T-helper 2 cell (primary cell): ENCODE measurements at regions not wholly inside any gene's neighbourhood (a gene's known extent, or its start where the extent isn't known, plus 50 kb on each side); places are given as distances from the start of the nearest gene placed in this dataset.
A peak's percentile ranks its signal among the peaks of the same experiment; 100 is the strongest.
"Not testable (repeated sequence)": the region's sequence is repeated elsewhere in the genome, so short reads cannot be mapped to it uniquely, and the experiment has no call there.

ENCODE experiments used
- DNase-seq, 5 experiments: peaks; one replicate each; pipeline versions ENCODE4 v3.0.0 to v3.0.0-alpha.2; 2012 to 2022

DNA sequence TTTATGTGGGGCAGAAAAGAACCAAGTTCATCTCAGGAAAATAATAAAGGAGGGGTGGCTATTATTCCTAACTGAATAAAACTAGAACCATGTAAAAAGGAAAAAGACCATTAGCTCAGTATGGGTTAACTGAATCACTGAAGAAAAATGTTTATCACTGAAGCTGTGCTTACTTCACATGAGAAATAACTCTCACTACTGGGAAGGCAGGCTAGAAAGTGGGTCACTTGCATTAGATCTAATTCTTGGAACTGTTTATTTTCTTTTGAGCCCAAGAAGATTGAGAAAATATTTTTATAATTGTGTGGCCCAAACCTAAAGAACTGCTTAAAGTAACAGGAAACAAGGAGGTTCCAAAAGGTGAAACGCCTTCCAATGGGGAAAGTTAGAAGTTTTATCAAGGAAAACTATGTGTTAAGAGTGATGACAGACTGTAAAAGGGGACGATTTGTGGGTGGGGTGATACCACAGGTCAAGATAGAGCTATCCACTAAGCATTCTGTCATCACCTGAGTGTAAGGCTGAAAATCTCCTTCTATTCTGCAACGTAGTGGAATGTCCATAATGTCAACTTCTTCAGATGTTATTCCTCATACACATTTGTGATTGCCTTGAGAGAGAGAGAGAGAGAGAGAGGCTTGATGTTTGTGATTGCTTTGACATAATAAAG, 1083.5 kb downstream of the PCDH7 start:
- no peak for DNase-seq

DNA sequence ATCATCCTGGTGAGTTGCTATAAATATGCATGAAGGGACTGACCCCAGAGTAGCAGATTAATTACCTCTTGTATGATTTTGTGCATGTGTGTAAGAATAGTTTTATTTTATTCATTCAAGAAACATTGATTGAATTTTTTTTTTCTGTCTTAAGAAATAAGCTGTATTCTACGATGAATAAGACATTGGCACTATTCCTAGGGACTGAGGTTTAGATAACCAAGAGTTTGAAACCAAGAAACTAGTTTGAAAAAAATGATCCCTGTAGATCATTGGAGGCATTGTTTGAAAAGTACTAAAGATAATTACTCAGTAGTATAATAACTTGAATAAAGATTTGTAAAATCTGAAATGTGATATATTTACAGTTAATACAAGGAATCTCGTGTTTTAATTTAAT, 1086.9 kb downstream of the PCDH7 start:
- no peak for DNase-seq

DNA sequence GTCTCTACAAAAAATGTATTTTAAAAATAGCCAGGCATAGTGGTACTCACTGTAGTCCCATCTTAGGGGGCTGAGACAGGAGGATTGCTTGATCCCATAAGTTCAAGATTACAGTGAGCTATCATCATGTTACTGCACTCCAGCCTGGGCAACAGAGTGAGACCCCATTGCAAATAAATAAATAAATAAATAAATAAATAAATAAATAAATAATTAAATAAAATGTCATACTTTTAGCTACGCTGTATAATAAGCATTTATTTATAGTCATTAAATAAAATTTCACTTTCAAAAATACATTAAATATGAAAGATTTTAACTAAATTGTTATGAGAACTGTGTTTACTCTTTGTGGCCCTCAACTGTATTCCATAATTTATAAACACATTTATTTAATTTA, 1124.2 kb downstream of the PCDH7 start:
- DNase-seq, result no peak

GRCh38 chr4:31851946-31852345, 1131.8 kb downstream of the PCDH7 start:
- DNase-seq, result no peak

DNA sequence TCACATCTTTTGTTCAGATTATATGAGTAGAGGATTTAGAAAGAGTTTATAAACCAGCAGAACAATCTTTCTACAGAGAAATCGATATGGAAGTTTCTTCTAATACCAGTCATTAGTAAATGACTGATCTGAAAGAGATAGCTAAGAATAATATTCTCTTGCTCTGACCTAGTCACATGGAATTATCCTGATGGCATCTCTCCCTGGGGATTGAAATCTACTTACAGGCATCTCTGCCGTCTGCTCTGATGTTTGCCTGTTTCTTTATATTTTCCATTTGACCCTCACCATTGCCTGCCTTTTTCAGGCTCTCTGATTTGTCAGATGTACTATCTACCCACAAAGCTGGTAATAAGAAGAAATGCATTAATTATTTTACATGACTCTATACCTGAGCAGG, 1157.3 kb downstream of the PCDH7 start:
- DNase-seq, result no peak

DNA sequence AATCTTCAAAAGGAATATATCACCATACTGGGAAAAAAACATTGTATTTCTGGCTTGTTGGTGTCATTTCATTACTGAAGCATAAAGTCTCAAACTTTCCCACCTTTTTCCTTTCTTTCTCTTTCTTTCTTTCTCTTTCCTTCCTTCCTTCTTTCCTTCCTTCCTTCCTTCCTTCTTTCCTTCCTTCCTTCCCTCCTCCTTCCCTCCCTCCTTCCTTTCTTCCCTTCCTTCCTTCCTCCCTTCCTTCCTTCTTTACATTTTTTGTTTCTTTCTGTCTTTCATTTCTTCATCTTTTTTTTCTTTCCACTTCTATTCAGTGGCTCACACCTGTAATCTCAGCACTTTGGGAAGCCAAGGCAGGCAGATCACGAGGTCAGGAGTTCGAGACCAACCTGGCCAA, 1160.7 kb downstream of the PCDH7 start:
- DNase-seq, result not testable (repeated sequence)

- no peak for DNase-seq
These were observed 1176.2 kb downstream of the PCDH7 start for GRCh38 chr4:31896349-31896748.

DNA sequence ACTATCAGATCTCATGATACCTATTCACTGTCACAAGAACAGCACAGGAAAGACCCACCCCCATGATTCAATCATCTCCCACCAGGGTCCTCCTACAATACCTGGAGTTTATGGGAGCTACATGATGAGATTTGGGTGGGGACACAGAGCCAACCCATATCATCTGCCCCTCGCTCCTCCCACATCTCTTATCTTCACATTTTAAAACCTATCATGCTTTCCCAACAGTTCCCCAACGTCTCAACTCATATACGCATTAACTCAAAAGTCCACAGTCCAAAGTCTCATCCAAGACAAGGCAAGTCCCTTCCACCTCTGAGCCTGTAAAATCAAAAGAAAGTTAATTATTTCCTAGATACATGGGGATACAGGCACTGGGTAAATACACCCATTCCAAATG, 1185.2 kb downstream of the PCDH7 start:
- no peak for DNase-seq

DNA sequence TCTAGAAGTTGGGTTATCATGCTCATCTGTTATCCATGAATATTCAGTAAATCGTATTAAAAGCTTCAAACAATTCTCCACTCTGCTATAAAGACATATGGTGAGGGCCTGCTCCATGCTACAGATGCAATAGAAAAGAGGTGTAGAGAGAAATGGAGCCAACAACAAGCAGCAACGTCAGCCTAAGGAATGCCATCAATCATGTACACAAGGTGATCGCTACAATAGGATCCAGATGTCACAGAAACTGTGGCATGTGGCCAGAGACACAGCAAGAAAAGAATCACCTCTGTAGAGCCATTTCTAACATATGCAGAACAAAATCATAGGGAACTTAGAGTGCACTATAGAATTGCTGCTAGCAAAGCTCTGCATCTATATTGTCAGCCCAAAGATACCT, 1188.1 kb downstream of the PCDH7 start:
- no peak for DNase-seq

- DNase-seq, result no peak
These were observed 1197.2 kb downstream of the PCDH7 start for GRCh38 chr4:31917334-31917733.

DNA sequence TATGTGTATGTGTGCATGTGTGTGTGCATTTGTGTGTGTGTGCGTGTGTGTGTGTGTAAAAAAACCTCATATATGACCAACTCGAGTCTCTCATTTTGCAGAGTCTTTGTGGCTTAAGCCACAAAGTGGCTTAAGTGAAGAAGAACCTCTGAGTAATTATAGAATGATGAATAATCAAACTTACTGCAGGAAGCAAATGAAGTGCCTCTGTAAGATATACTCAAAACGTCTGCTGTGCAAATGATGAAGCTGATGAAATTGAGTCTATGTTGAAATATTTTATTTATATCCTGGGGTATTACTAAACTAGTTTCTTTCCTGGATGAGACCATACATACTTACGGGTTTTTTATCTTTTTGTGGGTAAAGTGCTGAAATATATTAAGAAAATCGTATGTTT, 1198.7 kb downstream of the PCDH7 start:
- DNase-seq, result peak in 1 of 5 experiments; percentile 54

DNA sequence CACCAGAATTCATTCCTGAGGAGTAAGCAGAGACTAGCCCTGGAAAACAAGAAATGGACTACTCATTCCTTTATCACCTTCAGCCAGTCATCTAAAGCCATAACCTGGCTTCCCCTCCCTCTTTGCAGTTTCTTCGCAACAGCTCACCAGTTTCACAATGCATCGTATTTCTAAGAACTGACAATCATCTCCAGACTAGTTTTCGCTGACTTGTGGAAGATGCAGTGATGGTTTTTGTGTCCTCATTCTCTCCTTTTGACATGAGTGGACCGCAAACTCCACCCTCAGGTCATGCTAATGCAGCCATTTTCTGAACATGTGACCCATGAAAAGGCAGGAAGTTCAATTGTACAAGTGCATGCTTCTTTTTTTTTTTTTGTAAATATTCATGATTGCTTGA, 1203.5 kb downstream of the PCDH7 start:
- DNase-seq, result peak in 1 of 5 experiments; percentile 88

DNA sequence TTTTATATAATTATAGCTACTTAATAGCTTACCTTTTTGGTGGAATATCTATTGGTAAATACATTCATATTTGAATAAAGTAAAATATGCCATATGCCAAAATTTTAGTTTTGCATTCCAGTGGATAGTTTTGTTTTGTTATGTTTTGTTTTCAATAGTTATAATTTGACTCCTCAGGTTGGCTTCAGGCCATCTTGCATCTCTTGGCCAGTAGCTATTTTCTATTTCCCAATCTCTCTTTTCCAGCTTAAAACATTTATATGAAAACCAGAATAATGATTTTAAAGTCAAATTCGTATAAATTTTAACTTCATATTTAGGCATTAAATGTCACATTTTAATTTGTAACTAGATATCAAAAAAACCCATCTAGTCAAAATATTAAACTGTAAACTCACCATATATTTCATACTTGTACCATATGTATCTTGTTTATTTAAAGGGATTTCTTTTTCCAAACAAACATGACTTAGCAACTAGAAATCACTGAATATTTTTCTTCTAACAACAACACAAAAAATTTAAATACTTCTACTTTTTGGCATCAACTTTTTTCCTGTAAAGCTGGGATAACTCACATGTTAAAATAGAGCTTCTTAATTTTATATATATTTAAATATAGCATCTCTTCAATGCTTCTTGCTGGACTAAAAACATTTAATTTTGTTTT, 1209.6 kb downstream of the PCDH7 start:
- DNase-seq, result no peak

DNA sequence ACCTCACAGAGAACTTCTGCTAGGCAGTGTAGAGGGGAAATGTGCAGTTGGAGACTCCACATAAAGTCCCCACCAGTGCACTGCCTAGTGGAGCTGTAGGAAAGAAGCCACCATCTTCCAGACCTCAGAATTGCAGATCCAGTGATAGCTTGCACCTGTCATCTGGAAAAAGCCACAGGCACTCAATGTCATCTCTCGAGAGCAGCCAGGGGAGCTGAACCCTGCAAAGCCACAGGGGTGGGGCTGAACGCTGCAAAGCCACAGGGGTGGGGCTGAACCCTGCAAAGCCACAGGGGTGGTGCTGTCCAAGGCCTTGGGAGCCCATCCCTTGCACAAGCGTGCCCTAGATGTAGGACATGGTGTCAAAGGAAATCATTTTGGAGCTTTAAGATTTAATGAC, 1226.3 kb downstream of the PCDH7 start:
- DNase-seq, result no peak

GRCh38 chr4:31947101-31947500, 1226.9 kb downstream of the PCDH7 start:
- DNase-seq, result no peak

- no peak for DNase-seq
These were observed 1228.9 kb downstream of the PCDH7 start for GRCh38 chr4:31949045-31949444.

- DNase-seq, result no peak
These were observed 1235.2 kb downstream of the PCDH7 start for GRCh38 chr4:31955346-31955745.

- no peak for DNase-seq
These were observed 1239.8 kb downstream of the PCDH7 start for GRCh38 chr4:31959972-31960371.

GRCh38 chr4:31964685-31965084, 1244.5 kb downstream of the PCDH7 start:
- DNase-seq, result no peak

GRCh38 chr4:31968842-31969241, 1248.7 kb downstream of the PCDH7 start:
- DNase-seq, result no peak

DNA sequence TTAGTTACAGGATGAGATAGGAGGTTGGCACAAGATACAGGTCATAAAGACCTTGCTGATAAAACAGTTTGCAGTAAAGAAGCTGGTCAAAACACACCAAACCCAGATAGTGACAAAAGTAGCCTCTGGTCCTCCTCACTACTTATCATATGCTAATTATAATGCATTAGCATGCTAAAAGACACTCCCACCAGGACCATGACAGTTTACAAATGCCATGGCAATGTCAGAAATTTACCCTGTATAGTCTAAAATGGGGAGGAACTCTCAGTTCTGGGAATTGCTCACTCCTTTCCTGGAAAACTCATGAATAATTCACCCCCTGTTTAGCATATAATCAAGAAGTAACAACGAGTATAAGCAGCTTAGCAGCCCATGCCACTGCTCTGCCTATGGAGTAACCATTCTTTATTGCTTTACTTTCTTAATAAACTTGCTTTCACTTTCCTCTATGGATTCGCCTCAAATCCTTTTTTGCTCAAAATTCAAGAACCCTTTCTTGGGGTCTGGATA, 1254.4 kb downstream of the PCDH7 start:
- DNase-seq, result no peak

DNA sequence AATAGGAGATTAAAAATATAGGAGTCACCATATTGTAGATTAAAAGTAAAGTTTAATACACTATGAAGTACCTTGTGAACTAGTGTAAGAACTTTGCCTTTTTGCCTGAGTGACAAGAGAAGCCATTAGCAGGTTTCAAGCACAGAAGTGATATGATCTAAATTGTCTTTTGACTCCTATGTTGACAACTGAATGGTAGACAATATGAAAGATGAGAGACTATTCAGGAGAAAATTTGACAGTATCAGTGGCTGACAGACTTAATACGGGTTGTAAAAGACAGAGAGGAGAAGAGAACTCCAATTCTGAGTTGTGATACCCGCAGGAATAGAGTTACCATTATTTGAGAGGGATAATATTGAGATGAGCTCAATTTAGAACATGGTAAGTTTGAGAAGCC, 1259.8 kb downstream of the PCDH7 start:
- DNase-seq, result no peak

DNA sequence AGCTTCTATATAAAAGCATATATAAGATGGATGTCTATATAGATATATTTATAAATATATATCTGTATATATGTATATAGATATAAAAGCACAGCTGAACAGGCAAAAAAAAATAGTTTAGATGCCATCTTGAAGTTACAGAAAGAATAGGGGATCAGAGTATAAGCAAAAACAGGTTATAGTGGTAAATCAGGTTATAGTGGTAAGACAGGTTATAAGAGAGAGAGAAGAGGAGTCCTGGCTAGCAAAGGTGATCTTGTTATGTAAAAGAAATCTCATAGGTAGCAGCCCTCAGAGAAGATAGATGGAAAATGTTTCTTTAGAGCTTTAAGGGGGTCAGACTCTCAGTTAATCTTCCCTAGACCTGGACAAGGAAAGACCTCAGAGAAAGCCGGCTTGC, 1263.1 kb downstream of the PCDH7 start:
- DNase-seq, result no peak

GRCh38 chr4:31983677-31984076, 1263.5 kb downstream of the PCDH7 start:
- DNase-seq, result no peak

- no peak for DNase-seq
These were observed 1264.7 kb downstream of the PCDH7 start for GRCh38 chr4:31984872-31985271.
